H9 (cell line): ENCODE measurements at regions not wholly inside any gene's neighbourhood (a gene's known extent, or its start where the extent isn't known, plus 50 kb on each side); places are given as distances from the start of the nearest gene placed in this dataset.

ENCODE experiments used
- DNase-seq: peaks from one replicate; pipeline ENCODE4 v3.0.0-alpha.2; 2017
- H2AFZ ChIP-seq: one replicate; pipeline ENCODE4 v1.6.1; 2013; ENCODE audit warnings: mild to moderate bottlenecking, low read length, control low read depth, moderate library complexity
- H2AK5ac ChIP-seq: 2 replicates; pipeline ENCODE4 v1.6.1; 2013; ENCODE audit warnings: low read length, control low read depth, mixed read lengths; ENCODE audit not compliant: insufficient read length
- H2BK120ac ChIP-seq: one replicate; pipeline ENCODE4 v1.6.1; 2013; ENCODE audit warnings: low read depth, mild to moderate bottlenecking, low read length, control low read depth, inconsistent platforms; ENCODE audit not compliant: poor library complexity, severe bottlenecking
- H2BK12ac ChIP-seq: 2 replicates; pipeline ENCODE4 v1.6.1; 2013; ENCODE audit warnings: low read length, control low read depth, mixed read lengths, low read depth; ENCODE audit not compliant: insufficient read length
- H2BK15ac ChIP-seq: 2 replicates; pipeline ENCODE4 v1.6.1; 2013; ENCODE audit warnings: low read depth, low read length, control low read depth
- H2BK20ac ChIP-seq: one replicate; pipeline ENCODE4 v1.6.1; 2013; ENCODE audit warnings: low read depth, mild to moderate bottlenecking, low read length, control low read depth, inconsistent platforms; ENCODE audit not compliant: poor library complexity, severe bottlenecking
- H2BK5ac ChIP-seq: 2 replicates; pipeline ENCODE4 v1.6.1; 2013; ENCODE audit warnings: low read length, control low read depth, mixed read lengths; ENCODE audit not compliant: insufficient read length
- H3K14ac ChIP-seq: 2 replicates; pipeline ENCODE4 v1.6.1; 2013; ENCODE audit warnings: low read length, control low read depth; ENCODE audit not compliant: insufficient read depth
- H3K18ac ChIP-seq: 2 replicates; pipeline ENCODE4 v1.6.1; 2013; ENCODE audit warnings: low read depth, mild to moderate bottlenecking, mixed read lengths, low read length, control low read depth; ENCODE audit not compliant: insufficient read length
- H3K23ac ChIP-seq: 2 replicates; pipeline ENCODE4 v1.6.1; 2013; ENCODE audit warnings: low read length, control low read depth, mixed read lengths, low read depth; ENCODE audit not compliant: insufficient read length
- H3K23me2 ChIP-seq: 2 replicates; pipeline ENCODE4 v1.6.1; 2013; ENCODE audit warnings: low read depth, mild to moderate bottlenecking, mixed read lengths, low read length, control low read depth; ENCODE audit not compliant: insufficient read length, poor library complexity, severe bottlenecking
- H3K27ac ChIP-seq: 2 replicates; pipeline ENCODE4 v1.5.1; 2013; ENCODE audit warnings: low read length, control low read depth, mixed read lengths, low read depth; ENCODE audit not compliant: insufficient read length
- H3K27me3 ChIP-seq: 2 replicates; pipeline ENCODE4 v1.6.1; 2013; ENCODE audit warnings: low read length, control low read depth, inconsistent platforms; ENCODE audit not compliant: insufficient read depth
- H3K4ac ChIP-seq: 2 replicates; pipeline ENCODE4 v1.6.1; 2013; ENCODE audit warnings: low read depth, mild to moderate bottlenecking, control low read depth, inconsistent platforms, low read length, moderate library complexity
- H3K4me1 ChIP-seq: 2 replicates; pipeline ENCODE4 v1.6.1; 2013; ENCODE audit warnings: low read length, control low read depth, inconsistent platforms; ENCODE audit not compliant: insufficient read depth
- H3K4me2 ChIP-seq: 2 replicates; pipeline ENCODE4 v1.6.1; 2013; ENCODE audit warnings: low read length, control low read depth, mixed read lengths; ENCODE audit not compliant: insufficient read length, insufficient read depth
- H3K56ac ChIP-seq: 2 replicates; pipeline ENCODE4 v1.6.1; 2013; ENCODE audit warnings: low read depth, mild to moderate bottlenecking, mixed read lengths, low read length, control low read depth; ENCODE audit not compliant: insufficient read length
- H3K79me1 ChIP-seq: 2 replicates; pipeline ENCODE4 v1.6.1; 2013; ENCODE audit warnings: low read depth, mild to moderate bottlenecking, moderate library complexity, low read length, control low read depth, inconsistent platforms; ENCODE audit not compliant: insufficient read depth, poor library complexity, severe bottlenecking
- H3K79me2 ChIP-seq: 2 replicates; pipeline ENCODE4 v1.6.1; 2013; ENCODE audit warnings: low read length, control low read depth, inconsistent platforms; ENCODE audit not compliant: insufficient read depth
- H3K9ac ChIP-seq: 2 replicates; pipeline ENCODE4 v1.6.1; 2013; ENCODE audit warnings: low read length, control low read depth, mixed read lengths; ENCODE audit not compliant: insufficient read length; ENCODE audit errors: extremely low read depth
- H3K9me3 ChIP-seq: one replicate; pipeline ENCODE4 v1.6.1; 2013; ENCODE audit warnings: low read depth, low read length, inconsistent platforms; ENCODE audit not compliant: control insufficient read depth
- H3T11ph ChIP-seq: one replicate; pipeline ENCODE4 v1.6.1; 2013; ENCODE audit warnings: mild to moderate bottlenecking, low read length, control low read depth, inconsistent platforms
- H4K20me1 ChIP-seq: one replicate; pipeline ENCODE4 v1.6.1; 2013; ENCODE audit not compliant: control insufficient read depth, insufficient read length, insufficient read depth
- H4K5ac ChIP-seq: 2 replicates; pipeline ENCODE4 v1.6.1; 2013; ENCODE audit warnings: low read depth, mild to moderate bottlenecking, mixed read lengths, low read length, control low read depth; ENCODE audit not compliant: insufficient read length
- H4K8ac ChIP-seq: replicated peaks from 2 replicates; pipeline ENCODE4 v1.6.1; 2013; ENCODE audit warnings: low read length, control low read depth, mixed read lengths, low read depth; ENCODE audit not compliant: insufficient read length
- H4K91ac ChIP-seq: 2 replicates; pipeline ENCODE4 v1.6.1; 2013; ENCODE audit warnings: low read depth, mild to moderate bottlenecking, moderate library complexity, mixed read lengths, low read length, control low read depth; ENCODE audit not compliant: insufficient read length
- H3K27ac Mint-ChIP-seq, 3 experiments: 2 replicates in 2 of 3; 3 replicates in 1 of 3; pipeline ENCODE4 v1.8.0; 2020 to 2021; ENCODE audit warnings: mixed read lengths in 3 of 3, mild to moderate bottlenecking in 1 of 3, moderate library complexity in 1 of 3
- H3K27me3 Mint-ChIP-seq: 2 replicates; pipeline ENCODE4 v1.8.0; 2021; ENCODE audit warnings: low read depth, mild to moderate bottlenecking, moderate library complexity, mixed read lengths
- H3K36me3 Mint-ChIP-seq, 3 experiments: 2 replicates in 2 of 3; 3 replicates in 1 of 3; pipeline ENCODE4 v1.8.0; 2020 to 2021; ENCODE audit warnings: low read depth in 3 of 3, mixed read lengths in 3 of 3; ENCODE audit not compliant: insufficient read depth in 1 of 3
- H3K4me1 Mint-ChIP-seq, 2 experiments: 2 replicates each; pipeline ENCODE4 v1.8.0; 2020; ENCODE audit warnings: mixed read lengths in 2 of 2
- H3K4me3 Mint-ChIP-seq, 2 experiments: 2 replicates in 1 of 2; 3 replicates in 1 of 2; pipeline ENCODE4 v1.8.0; 2020 to 2021; ENCODE audit warnings: mild to moderate bottlenecking in 2 of 2, mixed read lengths in 2 of 2, moderate library complexity in 1 of 2
- H3K9me3 Mint-ChIP-seq, 2 experiments: 2 replicates in 1 of 2; 3 replicates in 1 of 2; pipeline ENCODE4 v1.8.0; 2020; ENCODE audit warnings: mild to moderate bottlenecking in 2 of 2, mixed read lengths in 2 of 2, moderate library complexity in 1 of 2
- WGBS: extraction: QIAGEN DNeasy Blood & Tissue Kit; methylation state at CpG from one replicate; pipeline ENCODE4 v1.1.7; 2013; ENCODE audit warnings: missing lambda C conversion rate, low lambda C conversion rate, mixed read lengths; ENCODE audit not compliant: insufficient read length; ENCODE audit errors: extremely low coverage; 5-methylcytosine and 5-hydroxymethylcytosine counted together
- TF ChIP-seq, protein P1 (sequence below): fragments of 200-600 bp; sonication (generic); conservative IDR thresholded peaks from 3 replicates; pipeline ENCODE4 v1.8.0; 2021; ENCODE audit warnings: antibody characterized with exemption, mild to moderate bottlenecking

GRCh38 chr10:78600121-78600665 is 468.6 kb upstream of the ZMIZ1 start:
- no peak overlapping the region for H2AFZ ChIP-seq
- H3K27me3 Mint-ChIP-seq, result peaks cover 12% of the 10 kb centered on the region
- no peak overlapping the region for H3K4ac ChIP-seq
- H4K8ac ChIP-seq, result no peak overlapping the region
- no CpG with 5 or more reads among the region's 5 CpGs for WGBS
- H3K27me3 ChIP-seq, result no peaks in the 10 kb centered on the region
- H3K14ac ChIP-seq, result no peak overlapping the region
- H3K18ac ChIP-seq, result no peak overlapping the region
- no peak overlapping the region for H3K27ac Mint-ChIP-seq
- no peaks in the 10 kb centered on the region for H3K79me2 ChIP-seq
- H3K4me3 Mint-ChIP-seq, result no peak overlapping the region
- H3K79me1 ChIP-seq, result no peaks in the 10 kb centered on the region
- H3K9ac ChIP-seq, result no peak overlapping the region
- 0 out of 4 replicates have a peak, but pooled peaks cover 0 to 2% of the 10 kb centered on the region in 2 experiments for H3K4me1 Mint-ChIP-seq
- H3K4me2 ChIP-seq, result no peak overlapping the region
- H2BK12ac ChIP-seq, result no peak overlapping the region
- H2AK5ac ChIP-seq, result no peak overlapping the region
- no peak overlapping the region for H3T11ph ChIP-seq
- H3K36me3 Mint-ChIP-seq, result no peaks in the 10 kb centered on the region
- H3K9me3 Mint-ChIP-seq, result no peaks in the 10 kb centered on the region
- no peaks in the 10 kb centered on the region for H3K23me2 ChIP-seq
- H3K27ac ChIP-seq, result no peak overlapping the region
- no peaks in the 10 kb centered on the region for H3K4me1 ChIP-seq
- no peak overlapping the region for H4K5ac ChIP-seq
- H2BK20ac ChIP-seq, result no peak overlapping the region
- no peaks in the 10 kb centered on the region for H4K20me1 ChIP-seq
- no peak overlapping the region for H3K23ac ChIP-seq
- no peak overlapping the region for H2BK15ac ChIP-seq
- H3K9me3 ChIP-seq, result no peaks in the 10 kb centered on the region
- TF ChIP-seq, protein P1, sequence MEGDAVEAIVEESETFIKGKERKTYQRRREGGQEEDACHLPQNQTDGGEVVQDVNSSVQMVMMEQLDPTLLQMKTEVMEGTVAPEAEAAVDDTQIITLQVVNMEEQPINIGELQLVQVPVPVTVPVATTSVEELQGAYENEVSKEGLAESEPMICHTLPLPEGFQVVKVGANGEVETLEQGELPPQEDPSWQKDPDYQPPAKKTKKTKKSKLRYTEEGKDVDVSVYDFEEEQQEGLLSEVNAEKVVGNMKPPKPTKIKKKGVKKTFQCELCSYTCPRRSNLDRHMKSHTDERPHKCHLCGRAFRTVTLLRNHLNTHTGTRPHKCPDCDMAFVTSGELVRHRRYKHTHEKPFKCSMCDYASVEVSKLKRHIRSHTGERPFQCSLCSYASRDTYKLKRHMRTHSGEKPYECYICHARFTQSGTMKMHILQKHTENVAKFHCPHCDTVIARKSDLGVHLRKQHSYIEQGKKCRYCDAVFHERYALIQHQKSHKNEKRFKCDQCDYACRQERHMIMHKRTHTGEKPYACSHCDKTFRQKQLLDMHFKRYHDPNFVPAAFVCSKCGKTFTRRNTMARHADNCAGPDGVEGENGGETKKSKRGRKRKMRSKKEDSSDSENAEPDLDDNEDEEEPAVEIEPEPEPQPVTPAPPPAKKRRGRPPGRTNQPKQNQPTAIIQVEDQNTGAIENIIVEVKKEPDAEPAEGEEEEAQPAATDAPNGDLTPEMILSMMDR, result no peak
- DNase-seq, result peak; percentile 3
- no peak overlapping the region for H2BK120ac ChIP-seq
- H2BK5ac ChIP-seq, result no peak overlapping the region
- no peak overlapping the region for H4K91ac ChIP-seq
- H3K56ac ChIP-seq, result no peak overlapping the region
